Head of caudate nucleus (tissue), 42 donors: ENCODE measurements at regions not wholly inside any gene's neighbourhood (a gene's known extent, or its start where the extent isn't known, plus 50 kb on each side); places are given as distances from the start of the nearest gene placed in this dataset.
"Not testable (repeated sequence)": the region's sequence is repeated elsewhere in the genome, so short reads cannot be mapped to it uniquely, and the experiment has no call there.

ENCODE experiments used
- DNase-seq, 42 donors: peaks; one replicate each; pipeline versions ENCODE4 v3.0.0 to v3.0.0-alpha.2; 2020 to 2021; ENCODE audit warnings: mixed read lengths in 7 of 42
- intact Hi-C: fragments of 100-400 bp; cut with DNase I; formaldehyde crosslinking; loops from one replicate; pipeline ENCODE4 v1.15.0; 2022

DNA sequence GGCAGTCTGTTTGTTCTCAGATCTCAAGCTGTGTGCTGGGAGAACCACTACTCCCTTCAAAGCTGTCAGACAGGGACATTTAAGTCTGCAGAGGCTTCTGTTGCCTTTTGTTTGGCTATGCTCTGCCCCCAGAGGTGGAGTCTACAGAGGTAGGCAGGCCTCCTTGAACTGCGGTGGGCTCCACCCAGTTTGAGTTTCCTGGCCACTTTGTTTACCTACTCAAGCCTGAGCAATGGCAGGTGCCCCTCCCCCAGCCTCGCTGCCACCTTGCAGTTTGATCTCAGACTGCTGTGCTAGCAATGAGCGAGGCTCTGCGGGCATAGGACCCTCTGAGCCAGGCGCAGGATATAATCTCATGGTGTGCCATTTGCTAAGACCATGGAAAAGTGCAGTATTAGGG lies 138.3 kb downstream of the TPBG start:
- intact Hi-C loops, DNase-seq: not testable (repeated sequence)

- no peak for DNase-seq
- intact Hi-C loops = no loop called here
Observed at GRCh38 chr6:82506526-82506925, 142.9 kb downstream of the TPBG start.

DNA sequence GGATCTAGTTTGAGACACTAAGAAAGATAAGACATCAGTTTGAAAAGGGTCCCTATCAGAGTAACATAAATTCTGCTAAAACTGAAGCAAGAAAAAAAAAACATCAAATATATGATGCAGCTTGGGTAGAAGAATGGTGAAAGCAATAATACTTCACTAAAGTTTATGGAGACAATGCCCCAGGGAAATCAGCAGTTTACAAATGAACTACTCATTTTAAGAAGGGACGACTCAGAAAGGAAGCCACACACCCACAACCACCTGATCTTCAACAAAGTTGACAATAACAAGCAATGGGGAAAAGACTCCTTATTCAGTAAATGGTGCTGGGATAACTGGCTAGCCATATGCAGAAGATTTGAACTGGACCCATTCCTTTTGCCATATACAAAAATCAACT lies 143.5 kb downstream of the TPBG start:
- no peak for DNase-seq
- intact Hi-C loops = no loop called here

GRCh38 chr6:82511546-82511945 lies 147.9 kb downstream of the TPBG start:
- intact Hi-C loops = no loop called here

DNA sequence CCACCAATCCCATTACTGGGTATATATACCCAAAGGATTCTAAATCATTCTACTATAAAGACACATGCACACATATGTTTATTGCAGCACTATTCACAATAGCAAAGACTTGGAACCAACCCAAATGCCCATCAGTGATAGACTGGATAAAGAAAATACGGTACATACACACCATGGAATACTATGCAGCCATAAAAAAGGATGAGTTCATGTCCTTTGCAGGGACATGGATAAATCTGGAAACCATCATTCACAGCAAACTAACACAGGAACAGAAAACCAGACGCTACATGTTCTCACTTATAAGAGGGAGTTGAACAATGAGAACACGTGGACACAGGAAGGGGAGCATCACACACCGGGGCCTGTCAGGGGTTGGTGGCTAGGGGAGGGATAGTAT lies 154.3 kb downstream of the TPBG start:
- DNase-seq, intact Hi-C loops: not testable (repeated sequence)

More at GRCh38 chr6:82511546-82511945, 147.9 kb downstream of the TPBG start:
- DNase-seq = no peak

DNA sequence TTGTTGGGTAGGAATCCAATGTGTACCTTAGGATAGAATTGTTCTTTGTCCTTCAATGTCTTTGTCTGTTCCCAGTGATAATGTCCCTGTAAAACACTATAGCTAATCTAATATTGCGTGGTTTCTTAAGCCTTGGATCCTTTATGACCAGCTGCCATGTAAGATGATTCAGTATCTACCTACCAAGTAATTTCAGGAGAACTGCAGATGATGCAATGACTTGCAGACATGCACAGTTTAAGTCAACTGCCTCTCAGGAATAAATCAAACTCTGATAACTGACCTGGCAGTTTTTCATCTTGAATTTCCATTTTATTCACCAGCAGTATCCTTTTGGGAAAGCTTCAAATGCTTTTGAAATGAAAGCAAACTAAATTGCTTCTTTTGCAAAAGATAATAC lies 157.8 kb downstream of the TPBG start:
- DNase-seq = no peak
- intact Hi-C loops = no loop called here

DNA sequence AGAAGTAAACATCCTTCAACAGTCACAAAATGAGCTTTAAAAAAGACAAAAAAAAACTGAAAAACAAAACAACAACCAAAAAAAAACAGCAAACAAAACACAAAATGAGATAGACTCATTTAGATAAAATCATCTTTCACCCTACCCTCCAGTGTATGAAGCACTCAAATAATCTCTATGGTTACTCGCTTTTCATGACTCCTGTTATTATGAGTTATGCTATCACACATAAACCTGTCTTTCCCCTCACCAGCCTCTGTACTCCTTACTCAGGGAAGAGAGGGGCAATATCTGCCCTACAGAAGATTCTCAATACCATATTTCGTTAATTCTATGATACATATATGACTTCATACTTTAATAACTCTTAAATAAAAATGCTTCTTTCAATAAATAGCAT lies 158.2 kb downstream of the TPBG start:
- intact Hi-C loops = no loop called here
- DNase-seq = no peak

DNA sequence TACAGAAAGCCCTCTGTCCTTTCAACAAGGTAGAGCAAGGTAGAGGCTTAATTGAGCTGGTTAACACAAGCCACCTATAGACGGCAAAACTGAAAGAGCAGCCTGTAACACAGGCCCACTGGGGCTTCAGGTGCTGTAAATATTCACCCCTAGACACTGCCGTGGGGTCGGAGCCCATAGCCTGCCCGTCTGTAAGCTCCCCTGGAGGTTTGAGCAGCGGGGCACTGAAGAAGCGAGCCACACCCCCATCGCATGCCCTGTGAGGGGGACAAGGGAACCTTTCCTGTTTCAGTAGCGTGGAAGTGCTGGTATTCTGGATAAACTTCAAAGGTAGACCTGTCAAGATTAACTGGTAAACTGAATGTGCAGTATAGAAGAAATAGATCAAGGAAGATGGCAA lies 160.4 kb downstream of the TPBG start:
- no peak for DNase-seq
- intact Hi-C loops = no loop called here

DNA sequence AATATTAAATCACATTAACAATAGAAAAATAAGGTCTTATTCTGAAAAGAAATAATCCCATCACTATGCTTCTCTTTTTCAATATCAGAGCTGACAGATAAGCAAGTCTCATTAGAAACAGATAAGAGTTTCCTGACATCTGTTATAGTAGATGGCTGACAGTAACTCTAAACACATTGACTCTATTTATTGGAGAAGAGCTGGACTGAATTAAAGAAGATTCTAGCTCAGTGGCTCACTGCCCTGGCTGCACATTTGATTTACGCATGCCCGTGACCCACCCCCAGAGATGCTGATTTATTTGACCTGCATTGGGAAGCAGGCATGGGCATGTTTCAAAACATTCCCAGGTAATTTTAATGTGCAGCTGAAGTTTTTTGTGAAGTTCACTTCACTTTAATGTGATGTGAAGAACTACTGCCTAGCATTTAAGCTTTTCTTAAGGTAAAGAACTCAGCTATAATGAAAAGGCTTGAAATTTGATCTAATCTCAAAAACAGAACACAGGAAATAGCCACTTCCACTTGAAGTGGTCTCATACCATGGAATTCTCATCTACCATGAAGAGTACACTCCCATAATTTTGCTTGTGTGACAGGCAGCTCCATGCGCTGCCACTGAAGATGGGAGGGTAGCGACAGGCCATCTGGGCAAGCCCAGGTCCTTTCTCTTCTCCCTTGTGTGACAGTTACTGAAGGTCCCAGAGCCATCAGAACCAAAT lies 162.3 kb downstream of the TPBG start:
- no peak for DNase-seq

GRCh38 chr6:82529960-82530460 lies 166.4 kb downstream of the TPBG start:
- intact Hi-C loops, DNase-seq: not testable (repeated sequence)

More for the DNA sequence above, 162.3 kb downstream of the TPBG start:
- intact Hi-C loops = no loop called here

DNA sequence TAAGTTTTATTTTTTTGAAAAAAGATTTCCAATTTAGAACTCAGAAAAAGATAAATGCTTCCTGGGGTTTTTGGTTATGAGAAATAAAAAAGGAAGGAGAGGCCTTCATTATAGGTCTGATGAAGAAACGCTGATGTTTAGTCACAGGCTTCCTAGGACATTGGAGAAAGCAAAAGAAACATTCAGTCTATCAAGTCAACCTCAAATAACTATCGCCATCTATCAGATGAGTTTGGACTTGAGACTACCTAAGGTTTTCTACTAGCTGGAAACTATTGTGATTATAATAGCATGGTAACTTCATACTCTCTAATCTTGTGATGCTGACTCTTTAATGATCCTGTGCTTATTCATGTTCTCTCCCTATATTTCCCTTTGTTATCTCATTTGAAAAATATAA lies 171.3 kb downstream of the TPBG start:
- intact Hi-C loops = no loop called here
- no peak for DNase-seq

DNA sequence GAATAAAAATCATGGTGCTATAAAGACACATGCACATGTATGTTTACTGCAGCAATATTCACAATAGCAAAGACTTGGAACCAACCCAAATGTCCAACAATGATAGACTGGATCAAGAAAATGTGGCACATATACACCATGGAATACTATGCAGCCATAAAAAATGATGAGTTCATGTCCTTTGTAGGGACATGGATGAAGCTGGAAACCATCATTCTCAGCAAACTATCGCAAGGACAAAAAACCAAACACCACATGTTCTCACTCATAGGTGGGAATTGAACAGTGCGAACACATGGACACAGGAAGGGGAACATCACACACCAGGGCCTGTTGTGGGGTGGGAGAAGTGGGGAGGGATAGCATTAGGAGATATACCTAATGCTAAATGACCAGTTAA lies 185.9 kb downstream of the TPBG start:
- DNase-seq, intact Hi-C loops: not testable (repeated sequence)

DNA sequence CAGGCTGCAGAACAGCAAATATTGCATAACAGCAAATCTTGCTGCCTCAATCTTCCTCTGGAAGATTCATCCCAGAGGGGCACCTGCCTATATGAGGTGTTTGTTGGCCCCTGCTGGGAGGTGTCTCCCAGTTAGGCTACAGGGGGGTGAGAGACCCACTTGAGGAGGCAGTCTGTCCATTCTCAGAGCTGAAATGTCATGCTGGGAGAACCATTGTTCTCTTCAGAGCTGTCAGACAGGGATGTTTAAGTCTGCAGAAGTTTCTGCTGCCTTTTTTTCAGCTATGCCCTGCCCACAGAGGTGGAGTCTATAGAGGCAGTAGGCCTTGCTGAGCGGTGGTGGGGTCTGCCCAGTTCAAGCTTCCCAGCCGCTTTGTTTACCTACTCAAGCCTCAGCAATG lies 187.7 kb downstream of the TPBG start:
- DNase-seq, intact Hi-C loops: not testable (repeated sequence)

DNA sequence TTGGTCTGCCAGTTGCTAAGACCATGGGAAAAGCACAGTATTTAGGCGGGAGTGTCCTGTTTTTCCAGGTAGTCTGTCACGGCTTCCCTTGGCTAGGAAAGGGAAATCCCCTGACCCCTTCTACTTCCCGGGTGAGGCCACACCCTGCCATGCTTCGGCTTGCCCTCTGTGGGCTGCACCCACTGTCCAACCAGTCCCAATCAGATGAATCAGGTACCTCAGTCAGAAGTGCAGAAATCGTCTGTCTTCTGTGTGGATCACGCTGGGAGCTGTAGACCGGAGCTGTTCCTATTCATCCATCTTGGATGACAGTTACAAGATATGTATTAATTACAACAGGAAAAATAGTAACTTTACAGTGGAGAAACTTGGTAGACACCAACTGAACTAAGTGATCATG lies 188.2 kb downstream of the TPBG start:
- intact Hi-C loops = no loop called here
- DNase-seq = no peak

- intact Hi-C loops = no loop called here
- DNase-seq = no peak
Observed at GRCh38 chr6:82553863-82554531, 190.4 kb downstream of the TPBG start.

- intact Hi-C loops = no loop called here
- DNase-seq = no peak
Observed at GRCh38 chr6:82554666-82555065, 191.0 kb downstream of the TPBG start.

GRCh38 chr6:82555801-82556200 lies 192.2 kb downstream of the TPBG start:
- intact Hi-C loops = no loop called here
- DNase-seq = no peak

GRCh38 chr6:82558531-82558930 lies 194.9 kb downstream of the TPBG start:
- DNase-seq, intact Hi-C loops: not testable (repeated sequence)

GRCh38 chr6:82567621-82568020 lies 204.0 kb downstream of the TPBG start:
- intact Hi-C loops = no loop called here
- no peak for DNase-seq

DNA sequence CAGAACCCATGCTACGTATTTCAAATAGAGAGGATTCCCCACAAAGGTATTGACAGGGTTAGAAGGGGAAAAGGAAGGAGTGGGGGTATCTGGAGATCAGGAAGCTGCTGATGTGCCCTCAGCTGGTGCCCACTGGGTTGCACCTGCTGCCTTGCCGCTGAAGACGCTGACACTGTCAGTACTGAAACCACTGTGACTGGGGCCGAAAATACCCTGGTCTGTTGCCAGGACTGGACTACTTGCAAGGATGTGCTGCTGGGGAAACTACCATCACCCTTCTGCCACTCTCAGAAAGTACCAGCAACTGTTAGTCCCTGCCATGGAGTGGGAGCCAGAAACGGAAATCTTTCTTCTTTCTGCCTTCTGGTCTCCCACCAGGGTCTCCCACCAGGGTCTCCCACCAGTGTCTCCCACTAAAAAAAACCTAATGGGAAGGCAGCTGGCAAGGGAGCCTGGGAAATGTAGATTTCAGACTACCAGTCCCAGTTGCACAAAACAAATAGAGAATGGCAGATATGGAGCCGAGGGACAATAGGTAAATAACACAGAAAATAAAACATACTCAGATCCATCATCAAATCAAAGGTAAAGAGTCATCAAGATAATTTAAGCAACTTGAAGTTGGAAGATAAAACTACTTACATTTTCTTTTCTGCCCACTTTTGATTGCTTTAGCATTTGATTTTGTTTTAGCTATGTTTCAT lies 204.8 kb downstream of the TPBG start:
- intact Hi-C loops = no loop called here
- DNase-seq = peak in 19 of 42 donors; percentile 5 to 62 (median 29)
